Peyer's patch (tissue), 4 donors: ENCODE measurements at regions not wholly inside any gene's neighbourhood (a gene's known extent, or its start where the extent isn't known, plus 50 kb on each side); places are given as distances from the start of the nearest gene placed in this dataset.

Source experiments
- DNase-seq, 3 donors: peaks; one replicate each; pipeline ENCODE4 v3.0.0-alpha.2; 2017 to 2019
- H3K27ac ChIP-seq, 4 donors: fragments of 200-600 bp; sonication (generic); one replicate each; pipeline ENCODE4 v1.5.1; 2016 to 2019
- H3K27me3 ChIP-seq, 2 donors: fragments of 200-600 bp; sonication (generic); one replicate each; pipeline ENCODE4 v1.5.1; 2019
- H3K36me3 ChIP-seq, 3 donors: fragments of 200-600 bp; sonication (generic); one replicate each; pipeline ENCODE4 v1.5.1; 2016 to 2019
- H3K4me1 ChIP-seq, 4 donors: fragments of 200-600 bp; sonication (generic); one replicate each; pipeline ENCODE4 v1.5.1; 2016 to 2019
- H3K4me3 ChIP-seq, 4 donors: fragments of 200-600 bp; sonication (generic); 1 replicate in 3 of 4; 2 replicates in 1 of 4; pipeline ENCODE4 v1.5.1; 2016 to 2019; ENCODE audit warnings: mild to moderate bottlenecking in 1 of 4
- H3K9me3 ChIP-seq, 4 donors: fragments of 200-600 bp; sonication (generic); one replicate each; pipeline ENCODE4 v1.5.1; 2016 to 2019; ENCODE audit warnings: mild to moderate bottlenecking in 1 of 4
- CTCF ChIP-seq, 6 experiments: fragments of 450-650 bp in 4 of 6; fragments of 200-600 bp in 2 of 6; sonication (generic) in 1 of 6; IDR thresholded peaks; one replicate each; pipeline ENCODE4 v1.5.1; 2017 to 2019; ENCODE audit warnings: antibody characterized with exemption in 6 of 6, mild to moderate bottlenecking in 3 of 6, moderate library complexity in 1 of 6
- POLR2A ChIP-seq, 2 donors: fragments of 450-650 bp; IDR thresholded peaks; one replicate each; pipeline ENCODE4 v1.5.1; 2017; ENCODE audit warnings: antibody characterized with exemption in 2 of 2, mild to moderate bottlenecking in 2 of 2, moderate library complexity in 2 of 2

GRCh38 chr6:22146931-22147701 is 149.7 kb downstream of the PRL start:
- no peaks in the 10 kb centered on the region for H3K9me3 ChIP-seq
- H3K27ac ChIP-seq = peak overlapping the region in 1 of 4 donors; percentile 39
- H3K36me3 ChIP-seq = no peaks in the 10 kb centered on the region
- no peak for TF ChIP-seq CTCF (IDR thresholded peaks at IDR 0.05)
- peak overlapping the region in 2 of 4 donors; percentile 32 for H3K4me3 ChIP-seq
- H3K27me3 ChIP-seq = no peaks in the 10 kb centered on the region
- no peak for DNase-seq
- peaks cover 0 to 3% (median 0%) of the 10 kb centered on the region in 4 donors for H3K4me1 ChIP-seq

- H3K4me3 ChIP-seq = no peak overlapping the region
- DNase-seq = no peak
- H3K36me3 ChIP-seq = no peaks in the 10 kb centered on the region
- no peak overlapping the region for H3K27ac ChIP-seq
- no peaks in the 10 kb centered on the region for H3K27me3 ChIP-seq
- H3K4me1 ChIP-seq = peaks cover 0 to 3% (median 0%) of the 10 kb centered on the region in 4 donors
- TF ChIP-seq POLR2A (IDR thresholded peaks at IDR 0.05) (no peak), CTCF (IDR thresholded peaks at IDR 0.05) (no peak)
- no peaks in the 10 kb centered on the region for H3K9me3 ChIP-seq
Measured at GRCh38 chr6:22147921-22148776, 148.7 kb downstream of the PRL start.

GRCh38 chr6:22149096-22149495 is 147.7 kb downstream of the PRL start:
- no peaks in the 10 kb centered on the region for H3K36me3 ChIP-seq
- no peaks in the 10 kb centered on the region for H3K27me3 ChIP-seq
- no peak overlapping the region for H3K4me3 ChIP-seq
- DNase-seq = no peak
- peaks cover 0 to 3% (median 0%) of the 10 kb centered on the region in 4 donors for H3K4me1 ChIP-seq
- no peak overlapping the region for H3K27ac ChIP-seq
- H3K9me3 ChIP-seq = no peaks in the 10 kb centered on the region
- no peak for TF ChIP-seq CTCF (IDR thresholded peaks at IDR 0.05)
- TF ChIP-seq POLR2A (IDR thresholded peaks at IDR 0.05) = no peak

GRCh38 chr6:22149501-22150367 is 147.1 kb downstream of the PRL start:
- H3K27me3 ChIP-seq = no peaks in the 10 kb centered on the region
- TF ChIP-seq CTCF (IDR thresholded peaks at IDR 0.05) = no peak
- H3K9me3 ChIP-seq = no peaks in the 10 kb centered on the region
- no peak for DNase-seq
- peaks cover 0 to 3% (median 0%) of the 10 kb centered on the region in 4 donors for H3K4me1 ChIP-seq
- H3K4me3 ChIP-seq = no peak overlapping the region
- H3K36me3 ChIP-seq = no peaks in the 10 kb centered on the region
- H3K27ac ChIP-seq = no peak overlapping the region

- H3K4me3 ChIP-seq = no peak overlapping the region
- no peaks in the 10 kb centered on the region for H3K36me3 ChIP-seq
- H3K27me3 ChIP-seq = no peaks in the 10 kb centered on the region
- DNase-seq = no peak
- TF ChIP-seq CTCF (IDR thresholded peaks at IDR 0.05) (no peak), POLR2A (IDR thresholded peaks at IDR 0.05) (no peak)
- H3K27ac ChIP-seq = no peak overlapping the region
- H3K4me1 ChIP-seq = peaks cover 0 to 2% (median 0%) of the 10 kb centered on the region in 4 donors
- H3K9me3 ChIP-seq = no peaks in the 10 kb centered on the region
Measured at GRCh38 chr6:22150368-22151035, 146.3 kb downstream of the PRL start.
